Heart left ventricle (tissue), 16 donors: ENCODE measurements at regions not wholly inside any gene's neighbourhood (a gene's known extent, or its start where the extent isn't known, plus 50 kb on each side); places are given as distances from the start of the nearest gene placed in this dataset.
"Not testable (repeated sequence)": the region's sequence is repeated elsewhere in the genome, so short reads cannot be mapped to it uniquely, and the experiment has no call there.

ENCODE experiments used
- ATAC-seq, 4 donors: fragments of 200-7000 bp; cut with Tn5 transposase; one replicate each; pipeline ENCODE4 v1.9.1; 2020 to 2022; ENCODE audit warnings: moderate library complexity in 4 of 4, mild to moderate bottlenecking in 3 of 4, moderate number of reproducible peaks in 1 of 4
- DNase-seq, 5 donors: peaks; one replicate each; pipeline ENCODE4 v3.0.0-alpha.2; 2020
- H3K27ac ChIP-seq, 12 donors: fragments of 200-600 bp; sonication (generic) in 4 of 12; one replicate each; pipeline versions ENCODE4 v1.5.0 to v1.8.0; 2016 to 2022; ENCODE audit warnings: mild to moderate bottlenecking in 2 of 12
- H3K27me3 ChIP-seq, 9 donors: fragments of 200-600 bp; sonication (generic) in 2 of 9; one replicate each; pipeline versions ENCODE4 v1.5.1 to v1.8.0; 2016 to 2022; ENCODE audit warnings: mild to moderate bottlenecking in 3 of 9
- H3K36me3 ChIP-seq, 9 donors: fragments of 200-600 bp; sonication (generic) in 2 of 9; one replicate each; pipeline versions ENCODE4 v1.5.0 to v1.8.0; 2018 to 2022; ENCODE audit warnings: mild to moderate bottlenecking in 2 of 9
- H3K4me1 ChIP-seq, 12 donors: fragments of 200-600 bp; sonication (generic) in 4 of 12; one replicate each; pipeline versions ENCODE4 v1.5.0 to v1.8.0; 2016 to 2022; ENCODE audit warnings: mild to moderate bottlenecking in 3 of 12
- H3K4me3 ChIP-seq, 12 donors: fragments of 200-600 bp; sonication (generic) in 4 of 12; one replicate each; pipeline versions ENCODE4 v1.5.0 to v1.8.0; 2017 to 2022; ENCODE audit warnings: mild to moderate bottlenecking in 9 of 12, moderate library complexity in 4 of 12
- H3K9me3 ChIP-seq, 12 donors: fragments of 200-600 bp; sonication (generic) in 4 of 12; one replicate each; pipeline versions ENCODE4 v1.5.0 to v1.8.0; 2016 to 2022; ENCODE audit warnings: mild to moderate bottlenecking in 1 of 12
- CTCF ChIP-seq, 12 donors: fragments of 200-600 bp; sonication (generic) in 4 of 12; IDR thresholded peaks; one replicate each; pipeline versions ENCODE4 v1.5.0 to v1.8.0; 2018 to 2022; ENCODE audit warnings: antibody characterized with exemption in 12 of 12, mild to moderate bottlenecking in 5 of 12
- POLR2A ChIP-seq, 2 donors: fragments of 450-650 bp; IDR thresholded peaks; one replicate each; pipeline ENCODE4 v1.6.1; 2017; ENCODE audit warnings: antibody characterized with exemption in 2 of 2, mild to moderate bottlenecking in 2 of 2, moderate library complexity in 2 of 2
- WGBS, 4 donors: extraction: QIAGEN DNeasy Blood & Tissue Kit in 2 of 4; methylation state at CpG; one replicate each; pipeline versions ENCODE4 v1.1.5 to v1.1.7; 2013 to 2018; 5-methylcytosine and 5-hydroxymethylcytosine counted together
- intact Hi-C, 10 donors: fragments of 100-400 bp; cut with DNase I; formaldehyde crosslinking; loops; one replicate each; pipeline versions ENCODE4 v1.11.1 to v1.14.2; 2022
- donor health status: ischemic (EF 13 %, LVEDD 7.1; RV severe dilation, severe dysfunction).
- donor health status: healthy with polysubstance abuse.
- donor health status: DM: no; HTN: yes; CAD: no.
- donor health status: DM: no; HTN: no; CAD: no.
- donor health status: ischemic (EF 25% LVEDD 6.9; RV normal size, moderate dysfunction).
- donor health status: ischemic (EF 25% LVEDD 5.7; RV mildly dilated, moderate dysfunction).
- donor health status: healthy.
- donor health status: DM: yes; HTN: yes; CAD: no.
- donor health status: ischemic (EF 35%, LVEDD 5.7; RV mildly dilated, moderate dysfunction).
- donor health status: nonischemic (EF 11% LVEDD 7.7; RV severe dilation, severe dysfunction).
- donor health status: DM: yes; HTN: yes; CAD: no.
- donor health status: PGD.
- donor health status: ischemic (EF 29% LVEDD 5.4; RV normal size, mild dysfunction).
- donor health status: nonischemic (EF 23%, LVEDD 6.1; RV moderate dilation, normal function).

- no peak for DNase-seq
- Histone ChIP-seq H3K4me3 (no peak overlapping the region), H3K4me1 (no peaks in the 10 kb centered on the region), H3K36me3 (no peaks in the 10 kb centered on the region), H3K9me3 (no peaks in the 10 kb centered on the region), H3K27ac (no peak overlapping the region), H3K27me3 (peaks cover 0 to 11% (median 0%) of the 10 kb centered on the region in 9 donors)
- no peak for TF ChIP-seq CTCF (IDR thresholded peaks at IDR 0.05)
- TF ChIP-seq POLR2A (IDR thresholded peaks at IDR 0.05), result no peak
- WGBS, 4 donors, result 75 to 87% (median 82%) methylated on average over 4 of the region's 4 CpGs
- intact Hi-C loops, result no loop called here
- no peak for ATAC-seq
These were observed 428.5 kb upstream of the FRG2C start for GRCh38 chr3:75235631-75236030.

- no peaks in the 10 kb centered on the region for H3K4me1 ChIP-seq
- DNase-seq, result no peak
- no peak overlapping the region for H3K27ac ChIP-seq
- TF ChIP-seq POLR2A (IDR thresholded peaks at IDR 0.05), result no peak
- TF ChIP-seq CTCF (IDR thresholded peaks at IDR 0.05), result no peak
- H3K4me3 ChIP-seq, result no peak overlapping the region
- WGBS, 4 donors, result 85 to 87% (median 85%) methylated on average over 1 of the region's 1 CpG
- intact Hi-C loops, result no loop called here
- H3K27me3 ChIP-seq, result peaks cover 0 to 11% (median 0%) of the 10 kb centered on the region in 9 donors
- no peaks in the 10 kb centered on the region for H3K9me3 ChIP-seq
- no peak for ATAC-seq
- H3K36me3 ChIP-seq, result no peaks in the 10 kb centered on the region
These were observed 427.1 kb upstream of the FRG2C start for GRCh38 chr3:75237053-75237452.

GRCh38 chr3:75237477-75237876 is 426.7 kb upstream of the FRG2C start:
- Histone ChIP-seq H3K27ac (no peak overlapping the region), H3K4me1 (no peaks in the 10 kb centered on the region), H3K27me3 (peaks cover 0 to 11% (median 0%) of the 10 kb centered on the region in 9 donors), H3K9me3 (no peaks in the 10 kb centered on the region), H3K4me3 (no peak overlapping the region), H3K36me3 (no peaks in the 10 kb centered on the region)
- no peak for TF ChIP-seq POLR2A (IDR thresholded peaks at IDR 0.05)
- TF ChIP-seq CTCF (IDR thresholded peaks at IDR 0.05), result no peak
- 60 to 71% (median 67%) methylated on average over 3 of the region's 3 CpGs for WGBS, 4 donors
- intact Hi-C loops, result no loop called here
- ATAC-seq, result no peak
- DNase-seq, result no peak

GRCh38 chr3:75241226-75241962 is 422.7 kb upstream of the FRG2C start:
- H3K9me3 ChIP-seq, H3K4me3 ChIP-seq, ATAC-seq, H3K27me3 ChIP-seq, H3K27ac ChIP-seq, DNase-seq, H3K4me1 ChIP-seq, H3K36me3 ChIP-seq, intact Hi-C loops: not testable (repeated sequence)
- 41 to 49% (median 47%) methylated on average over 5 of the region's 5 CpGs for WGBS, 4 donors
